GM12878 (cell line): ENCODE measurements at regions not wholly inside any gene's neighbourhood (a gene's known extent, or its start where the extent isn't known, plus 50 kb on each side); places are given as distances from the start of the nearest gene placed in this dataset.

Experiments
- ATAC-seq: fragments of 200-7000 bp; cut with Tn5 transposase; 3 replicates; pipeline ENCODE4 v1.9.1; 2020; ENCODE audit warnings: mild to moderate bottlenecking, moderate library complexity
- BruUV-seq: library from RNA; stranded (reverse); fragments of 400-500 nt; replicated peaks from 2 replicates; lab custom pipeline; 2021; lab: Mats Ljungman, UMichigan
- CTCF ChIA-PET: fragments of 300-600 bp; sonication (Branson Sonifier 250); formaldehyde crosslinking; extraction: SDS; loops from one replicate; lab custom pipeline; 2021; ENCODE audit warnings: inconsistent platforms; lab: Yijun Ruan, JAX
- POLR2A ChIA-PET: fragments of 350-600 bp; formaldehyde crosslinking; extraction: SDS; loops from one replicate; lab custom pipeline; 2021; ENCODE audit warnings: inconsistent platforms; lab: Charles Lee
- RAD21 ChIA-PET: fragments of 300-600 bp; sonication (Branson Sonifier 250); formaldehyde crosslinking; loops from one replicate; lab custom pipeline; 2023; ENCODE audit warnings: antibody characterized with exemption; ENCODE audit not compliant: unreplicated experiment; lab: Charles Lee
- SMC1A ChIA-PET: fragments of 300-600 bp; sonication (Branson Sonifier 250); formaldehyde crosslinking; loops from one replicate; lab custom pipeline; 2023; ENCODE audit not compliant: unreplicated experiment, uncharacterized antibody; lab: Charles Lee
- DNase-seq: peaks from one replicate; pipeline ENCODE4 v3.0.0-alpha.2; 2011; ENCODE audit warnings: low read depth, low spot score
- FAIRE-seq: peaks from 3 replicates; lab custom pipeline; 2011; peaks lifted over from hg19 to GRCh38; lab: Jason Lieb, UNC
- H2AFZ ChIP-seq: 2 replicates; pipeline ENCODE4 v1.6.0; 2011; ENCODE audit warnings: low read depth, low read length, control low read depth; ENCODE audit not compliant: control insufficient read depth
- H3K27ac ChIP-seq: 2 replicates; pipeline ENCODE4 v1.5.1; 2011; ENCODE audit warnings: control low read depth; ENCODE audit not compliant: control insufficient read depth, insufficient read depth
- H3K27me3 ChIP-seq, 2 experiments: replicated peaks in 1 of 2; 2 replicates each; pipeline versions ENCODE4 v1.6.0 to v1.6.1; 2011; ENCODE audit warnings: low read length in 1 of 2; ENCODE audit not compliant: control insufficient read depth in 2 of 2, insufficient read depth in 2 of 2
- H3K36me3 ChIP-seq, 2 experiments: 2 replicates each; pipeline ENCODE4 v1.5.1; 2011; ENCODE audit warnings: low read length in 1 of 2; ENCODE audit not compliant: control insufficient read depth in 2 of 2, insufficient read depth in 2 of 2
- H3K4me1 ChIP-seq: 2 replicates; pipeline ENCODE4 v1.6.1; 2011; ENCODE audit warnings: mild to moderate bottlenecking, low read length, moderate library complexity, mixed read lengths; ENCODE audit not compliant: control insufficient read depth, insufficient read depth
- H3K4me2 ChIP-seq: 2 replicates; pipeline ENCODE4 v1.6.0; 2011; ENCODE audit warnings: control low read depth; ENCODE audit not compliant: control insufficient read depth, insufficient read depth
- H3K4me3 ChIP-seq: fragments of 200-600 bp; sonication (generic); 2 replicates; pipeline ENCODE4 v1.5.1; 2016
- H3K79me2 ChIP-seq: 2 replicates; pipeline ENCODE4 v1.6.0; 2011; ENCODE audit warnings: low read length; ENCODE audit not compliant: control insufficient read depth, insufficient read depth
- H3K9ac ChIP-seq: 2 replicates; pipeline ENCODE4 v1.8.0; 2011; ENCODE audit warnings: low read length, control low read depth, mixed read lengths; ENCODE audit not compliant: control insufficient read depth, insufficient read depth
- H3K9me3 ChIP-seq: replicated peaks from 3 replicates; pipeline ENCODE4 v1.5.1; 2011; ENCODE audit warnings: mild to moderate bottlenecking, low read length; ENCODE audit not compliant: control insufficient read depth, insufficient read depth
- H4K20me1 ChIP-seq: 2 replicates; pipeline ENCODE4 v1.6.0; 2011; ENCODE audit not compliant: control insufficient read depth, insufficient read depth
- BHLHE40 ChIP-seq, 2 experiments: fragments of 450-650 bp in 1 of 2; IDR thresholded peaks; 2 replicates each; pipeline ENCODE4 v1.6.1; 2011 to 2017; ENCODE audit warnings: low read depth in 2 of 2, borderline replicate concordance in 1 of 2, improper control_type of control experiment in 1 of 2, low read length in 1 of 2, mild to moderate bottlenecking in 1 of 2
- CBX5 ChIP-seq: sonication (generic); IDR thresholded peaks from 2 replicates; pipeline ENCODE4 v1.6.1; 2016; ENCODE audit warnings: low read depth, moderate library complexity, mild to moderate bottlenecking, inconsistent platforms
- CREB1 ChIP-seq: IDR thresholded peaks from 2 replicates; pipeline ENCODE4 v1.6.1; 2012; ENCODE audit warnings: low read depth, mild to moderate bottlenecking, inconsistent platforms
- HCFC1 ChIP-seq: fragments of 150-350 bp; IDR thresholded peaks from 2 replicates; pipeline ENCODE4 v1.6.1; 2014; ENCODE audit warnings: low read length
- NFIC ChIP-seq: IDR thresholded peaks from 2 replicates; pipeline ENCODE4 v1.6.1; 2012; ENCODE audit warnings: low read depth, mild to moderate bottlenecking, inconsistent platforms, low read length, moderate library complexity
- NFXL1 ChIP-seq: fragments of 450-650 bp; IDR thresholded peaks from 2 replicates; pipeline ENCODE4 v1.6.1; 2017; ENCODE audit warnings: antibody characterized with exemption, mild to moderate bottlenecking, borderline replicate concordance
- ZBTB4 ChIP-seq: fragments of 450-650 bp; formaldehyde crosslinking; IDR thresholded peaks from 2 replicates; pipeline ENCODE4 v1.4.0; 2022; ENCODE audit warnings: mild to moderate bottlenecking, moderate library complexity
- ZNF207 ChIP-seq: fragments of 450-650 bp; IDR thresholded peaks from 2 replicates; pipeline ENCODE4 v1.6.1; 2014; ENCODE audit warnings: antibody characterized with exemption, mild to moderate bottlenecking, borderline replicate concordance
- WGBS: methylation state at CpG from one replicate; pipeline ENCODE4 v1.1.6; 2016; ENCODE audit warnings: low lambda C conversion rate; ENCODE audit not compliant: insufficient replicate concordance, insufficient coverage; ENCODE audit errors: missing lambda C conversion rate; 5-methylcytosine and 5-hydroxymethylcytosine counted together
- in situ Hi-C: fragments of 300-500 bp; cut with MboI; formaldehyde crosslinking; loops from 9 replicates; pipeline ENCODE4 v1.14.3; 2018; ENCODE audit warnings: mixed read lengths
- intact Hi-C: fragments of 100-400 bp; cut with micrococcal nuclease; formaldehyde crosslinking; loops from one replicate; pipeline ENCODE4 v1.14.2; 2022; ENCODE audit not compliant: unreplicated experiment
- TF ChIP-seq, protein P1 (sequence below): fragments of 450-650 bp; IDR thresholded peaks from 2 replicates; pipeline ENCODE4 v1.6.1; 2017; ENCODE audit warnings: mild to moderate bottlenecking, moderate library complexity

GRCh38 chr5:124648902-124649467 is 97.5 kb downstream of the ZNF608 start (continued):
- TF ChIP-seq, protein P1, sequence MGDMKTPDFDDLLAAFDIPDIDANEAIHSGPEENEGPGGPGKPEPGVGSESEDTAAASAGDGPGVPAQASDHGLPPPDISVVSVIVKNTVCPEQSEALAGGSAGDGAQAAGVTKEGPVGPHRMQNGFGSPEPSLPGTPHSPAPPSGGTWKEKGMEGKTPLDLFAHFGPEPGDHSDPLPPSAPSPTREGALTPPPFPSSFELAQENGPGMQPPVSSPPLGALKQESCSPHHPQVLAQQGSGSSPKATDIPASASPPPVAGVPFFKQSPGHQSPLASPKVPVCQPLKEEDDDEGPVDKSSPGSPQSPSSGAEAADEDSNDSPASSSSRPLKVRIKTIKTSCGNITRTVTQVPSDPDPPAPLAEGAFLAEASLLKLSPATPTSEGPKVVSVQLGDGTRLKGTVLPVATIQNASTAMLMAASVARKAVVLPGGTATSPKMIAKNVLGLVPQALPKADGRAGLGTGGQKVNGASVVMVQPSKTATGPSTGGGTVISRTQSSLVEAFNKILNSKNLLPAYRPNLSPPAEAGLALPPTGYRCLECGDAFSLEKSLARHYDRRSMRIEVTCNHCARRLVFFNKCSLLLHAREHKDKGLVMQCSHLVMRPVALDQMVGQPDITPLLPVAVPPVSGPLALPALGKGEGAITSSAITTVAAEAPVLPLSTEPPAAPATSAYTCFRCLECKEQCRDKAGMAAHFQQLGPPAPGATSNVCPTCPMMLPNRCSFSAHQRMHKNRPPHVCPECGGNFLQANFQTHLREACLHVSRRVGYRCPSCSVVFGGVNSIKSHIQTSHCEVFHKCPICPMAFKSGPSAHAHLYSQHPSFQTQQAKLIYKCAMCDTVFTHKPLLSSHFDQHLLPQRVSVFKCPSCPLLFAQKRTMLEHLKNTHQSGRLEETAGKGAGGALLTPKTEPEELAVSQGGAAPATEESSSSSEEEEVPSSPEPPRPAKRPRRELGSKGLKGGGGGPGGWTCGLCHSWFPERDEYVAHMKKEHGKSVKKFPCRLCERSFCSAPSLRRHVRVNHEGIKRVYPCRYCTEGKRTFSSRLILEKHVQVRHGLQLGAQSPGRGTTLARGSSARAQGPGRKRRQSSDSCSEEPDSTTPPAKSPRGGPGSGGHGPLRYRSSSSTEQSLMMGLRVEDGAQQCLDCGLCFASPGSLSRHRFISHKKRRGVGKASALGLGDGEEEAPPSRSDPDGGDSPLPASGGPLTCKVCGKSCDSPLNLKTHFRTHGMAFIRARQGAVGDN, result no peak
- TF ChIP-seq HCFC1, result no peak
- no peak for TF ChIP-seq NFIC
- no peak for TF ChIP-seq ZNF207
- no peak for TF ChIP-seq CBX5

DNA sequence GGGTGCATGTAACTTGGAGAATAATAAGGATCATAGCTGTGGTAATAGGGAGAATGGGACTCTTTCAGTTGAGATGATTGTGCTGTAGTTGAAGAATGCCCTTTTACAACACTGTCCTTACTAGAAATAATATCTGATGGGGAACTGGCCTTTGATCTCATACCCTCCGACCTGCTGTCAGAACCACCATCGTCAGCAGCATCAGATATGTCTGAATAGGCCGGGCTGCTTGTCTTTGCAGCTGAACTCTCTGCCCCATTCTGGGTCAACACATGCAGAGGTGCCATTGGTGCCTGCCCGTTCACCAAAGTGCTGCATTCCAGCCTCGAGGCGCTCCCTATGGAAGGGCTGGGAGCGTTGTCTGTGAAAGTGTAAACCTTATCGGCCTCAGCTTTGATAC is 99.1 kb downstream of the ZNF608 start:
- ATAC-seq (no peak), FAIRE-seq (no peak), DNase-seq (no peak)
- POLR2A ChIA-PET, result no interaction called here
- no peaks in the 10 kb centered on the region for H4K20me1 ChIP-seq
- RAD21 ChIA-PET, result interaction anchor here (0.7 to 4.6 kb wide), 7 partner anchors 50 to 252 kb away, joined by 3 to 19 read pairs (median 4); partner anchors contain the start of gene ZNF608
- H3K27me3 ChIP-seq, result no peaks in the 10 kb centered on the region
- H3K36me3 ChIP-seq, result peaks cover 0 to 5% of the 10 kb centered on the region in 2 experiments; a peak in 1 of 4 replicates
- no peak overlapping the region for H3K4me3 ChIP-seq
- peaks cover 53% of the 10 kb centered on the region for H3K4me1 ChIP-seq
- H3K4me2 ChIP-seq, result no peak overlapping the region
- H2AFZ ChIP-seq, result no peak overlapping the region
- H3K9ac ChIP-seq, result no peak overlapping the region
- no peak overlapping the region for H3K27ac ChIP-seq
- in situ Hi-C loops (loop anchor here (5.0 to 10.0 kb wide), 3 partner anchors 65 to 287 kb away; no protein-coding TSS in a partner anchor), intact Hi-C loops (loop anchor here (5.0 to 10.0 kb wide), 4 partner anchors 125 to 975 kb away; no protein-coding TSS in a partner anchor)
- no peaks in the 10 kb centered on the region; the same call in 2 of the 3 replicates for H3K9me3 ChIP-seq
- BruUV-seq, result TSS peak; percentile 58
- peaks cover 2% of the 10 kb centered on the region; the same call in 1 of the 2 replicates for H3K79me2 ChIP-seq
- SMC1A ChIA-PET, result interaction anchor here (0.9 to 1.3 kb wide), 7 partner anchors 33 to 348 kb away, joined by 3 to 7 read pairs (median 3); no protein-coding TSS in a partner anchor
- CTCF ChIA-PET, result interaction anchor here (0.6 to 1.3 kb wide), 5 partner anchors 12 to 1956 kb away, joined by 3 to 4 read pairs (median 3); no protein-coding TSS in a partner anchor
- 86% methylated on average over 8 of the region's 8 CpGs for WGBS
- TF ChIP-seq CREB1, result no peak
- TF ChIP-seq, protein P1, result no peak
- no peak for TF ChIP-seq ZBTB4 (CRISPR knock-in tag)
- no peak for TF ChIP-seq BHLHE40 (IDR thresholded peaks at IDR 0.05; ENCODE audit: borderline replicate concordance in 1 of 2, low read depth in 2 of 2, low read length in 1 of 2)
- TF ChIP-seq NFXL1, result no peak
